ENCODE measurements at regions not wholly inside any gene's neighbourhood (a gene's known extent, or its start where the extent isn't known, plus 50 kb on each side); places are given as distances from the start of the nearest gene placed in this dataset.

DNA sequence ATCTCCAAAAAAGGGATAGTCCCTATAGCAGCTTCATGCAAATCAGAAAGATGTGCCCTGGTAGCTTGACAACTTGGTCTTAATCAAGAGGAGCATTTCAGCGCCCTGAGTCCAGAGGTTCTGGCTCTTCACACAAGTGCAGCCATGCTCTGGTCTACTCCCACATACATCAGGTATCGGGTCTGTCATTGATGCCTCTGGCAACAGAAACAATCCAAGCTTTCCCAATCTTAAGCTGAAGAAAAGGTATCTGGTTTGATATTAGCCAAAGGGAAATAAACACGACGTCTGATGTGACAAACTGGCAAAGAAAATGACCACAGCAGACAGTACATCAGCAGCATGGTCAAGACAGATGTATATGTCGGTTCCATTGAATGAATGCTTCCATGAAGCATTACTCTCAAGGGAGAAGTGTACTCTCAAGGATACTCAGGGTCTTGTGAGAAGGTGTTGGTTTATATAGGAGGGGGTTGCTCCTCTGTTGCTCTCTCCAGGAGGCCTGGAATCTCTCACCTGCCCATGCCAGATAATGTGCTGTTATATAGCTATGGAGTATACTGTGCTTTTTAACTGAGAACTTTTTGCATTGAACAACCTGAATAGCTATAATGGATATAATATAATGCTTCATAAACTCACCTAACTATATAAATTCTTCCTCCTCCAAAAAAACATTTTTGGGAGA, 879.6 kb upstream of the PCDH10 start:
- DNase-seq (ENCODE audit: low spot score in 2 of 2), result no peak
- H3K36me3 ChIP-seq, result no peaks in the 10 kb centered on the region
- TF ChIP-seq POLR2AphosphoS5 (IDR thresholded peaks at IDR 0.05), result no peak
- TF ChIP-seq, protein P1, sequence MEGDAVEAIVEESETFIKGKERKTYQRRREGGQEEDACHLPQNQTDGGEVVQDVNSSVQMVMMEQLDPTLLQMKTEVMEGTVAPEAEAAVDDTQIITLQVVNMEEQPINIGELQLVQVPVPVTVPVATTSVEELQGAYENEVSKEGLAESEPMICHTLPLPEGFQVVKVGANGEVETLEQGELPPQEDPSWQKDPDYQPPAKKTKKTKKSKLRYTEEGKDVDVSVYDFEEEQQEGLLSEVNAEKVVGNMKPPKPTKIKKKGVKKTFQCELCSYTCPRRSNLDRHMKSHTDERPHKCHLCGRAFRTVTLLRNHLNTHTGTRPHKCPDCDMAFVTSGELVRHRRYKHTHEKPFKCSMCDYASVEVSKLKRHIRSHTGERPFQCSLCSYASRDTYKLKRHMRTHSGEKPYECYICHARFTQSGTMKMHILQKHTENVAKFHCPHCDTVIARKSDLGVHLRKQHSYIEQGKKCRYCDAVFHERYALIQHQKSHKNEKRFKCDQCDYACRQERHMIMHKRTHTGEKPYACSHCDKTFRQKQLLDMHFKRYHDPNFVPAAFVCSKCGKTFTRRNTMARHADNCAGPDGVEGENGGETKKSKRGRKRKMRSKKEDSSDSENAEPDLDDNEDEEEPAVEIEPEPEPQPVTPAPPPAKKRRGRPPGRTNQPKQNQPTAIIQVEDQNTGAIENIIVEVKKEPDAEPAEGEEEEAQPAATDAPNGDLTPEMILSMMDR (IDR thresholded peaks at IDR 0.05), result no peak
- no peak for TF ChIP-seq POLR2A (IDR thresholded peaks at IDR 0.05)
- H3K4me3 ChIP-seq, result no peak overlapping the region
- H3K27me3 ChIP-seq, result no peaks in the 10 kb centered on the region
- no peaks in the 10 kb centered on the region for H3K4me1 ChIP-seq
- H3K9me3 ChIP-seq, result no peaks in the 10 kb centered on the region
- H3K27ac ChIP-seq, result no peak overlapping the region
- intact Hi-C loops (cut with DNase I; ENCODE audit: low total_unique reads), result no loop called here

DNA sequence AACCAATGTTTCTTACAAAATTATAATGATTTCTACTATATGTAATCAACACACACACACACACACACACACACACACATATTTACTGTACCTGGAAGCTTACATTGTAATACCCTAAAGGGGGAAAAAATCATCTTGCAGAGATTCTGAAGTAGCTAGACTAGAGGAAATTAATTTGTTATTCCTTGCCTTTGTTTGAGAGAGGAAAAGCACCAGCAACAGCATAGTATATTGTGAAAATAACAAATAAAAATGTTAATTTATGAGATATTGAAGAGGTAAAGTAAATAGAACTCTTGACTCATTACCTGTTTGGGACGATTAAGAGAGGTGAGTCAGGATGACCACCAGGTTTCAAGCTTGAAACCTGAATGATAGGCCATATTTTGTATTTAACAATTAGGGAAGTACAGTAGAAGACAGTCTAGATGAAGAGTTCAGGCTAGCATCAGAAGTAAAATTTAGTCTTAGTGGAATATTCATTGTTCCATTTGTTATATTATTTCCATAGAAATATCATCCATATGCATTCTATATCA, 873.4 kb upstream of the PCDH10 start:
- Histone ChIP-seq H3K27me3 (no peaks in the 10 kb centered on the region), H3K36me3 (no peaks in the 10 kb centered on the region), H3K4me3 (no peak overlapping the region), H3K9me3 (peaks cover 0 to 3% of the 10 kb centered on the region in 2 donors), H3K27ac (no peak overlapping the region), H3K4me1 (no peaks in the 10 kb centered on the region)
- DNase-seq (ENCODE audit: low spot score in 2 of 2), result no peak
- TF ChIP-seq POLR2A (IDR thresholded peaks at IDR 0.05) (no peak), POLR2AphosphoS5 (IDR thresholded peaks at IDR 0.05) (no peak)
- TF ChIP-seq, protein P1 (IDR thresholded peaks at IDR 0.05), result no peak
- intact Hi-C loops (cut with DNase I; ENCODE audit: low total_unique reads), result no loop called here

DNA sequence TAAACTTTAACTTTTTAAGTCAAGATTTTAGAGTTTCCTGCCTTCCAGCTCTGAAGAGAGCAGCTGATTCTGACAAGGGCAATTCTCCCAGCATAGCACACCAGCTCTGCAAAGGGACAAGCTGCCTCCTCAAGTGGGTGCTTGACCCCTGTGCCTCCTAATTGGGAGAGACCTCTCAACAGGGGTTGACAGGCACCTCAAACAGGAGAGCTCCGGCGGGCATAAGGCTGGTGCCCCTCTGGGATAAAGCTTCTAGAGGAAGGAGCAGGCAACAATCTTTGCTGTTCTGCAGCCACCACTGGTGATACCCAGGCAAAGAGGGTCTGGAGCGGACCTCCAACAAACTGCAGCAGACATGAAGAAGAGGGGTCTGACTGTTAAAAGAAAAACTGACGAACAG, 872.9 kb upstream of the PCDH10 start:
- Histone ChIP-seq H3K4me3 (no peak overlapping the region), H3K27ac (no peak overlapping the region), H3K9me3 (peaks cover 0 to 3% of the 10 kb centered on the region in 2 donors), H3K36me3 (no peaks in the 10 kb centered on the region), H3K4me1 (no peaks in the 10 kb centered on the region), H3K27me3 (no peaks in the 10 kb centered on the region)
- no peak for TF ChIP-seq POLR2A (IDR thresholded peaks at IDR 0.05)
- TF ChIP-seq, protein P1 (IDR thresholded peaks at IDR 0.05), result no peak
- TF ChIP-seq POLR2AphosphoS5 (IDR thresholded peaks at IDR 0.05), result no peak
- DNase-seq (ENCODE audit: low spot score in 2 of 2), result no peak
- intact Hi-C loops (cut with DNase I; ENCODE audit: low total_unique reads), result no loop called here

DNA sequence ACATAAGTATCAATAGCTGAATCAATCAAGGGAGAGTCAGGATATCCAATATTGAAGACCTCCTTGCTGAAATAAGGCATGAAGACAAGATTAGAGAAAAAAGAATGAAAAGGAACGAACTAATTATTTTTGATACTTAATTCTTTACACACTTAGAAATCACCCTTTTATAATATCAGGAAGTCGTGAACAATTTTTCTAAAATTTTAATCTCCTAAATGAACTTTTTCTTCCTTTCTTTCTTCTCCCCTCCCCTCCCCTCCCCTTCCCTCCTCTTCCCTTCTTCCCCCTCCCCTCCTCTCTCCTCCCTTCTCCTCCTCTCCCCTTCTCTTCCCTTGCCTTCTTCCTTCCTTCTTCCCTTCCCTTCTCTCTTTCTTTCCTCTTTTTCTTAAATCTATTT, 872.1 kb upstream of the PCDH10 start:
- TF ChIP-seq POLR2AphosphoS5 (IDR thresholded peaks at IDR 0.05) (no peak), POLR2A (IDR thresholded peaks at IDR 0.05) (no peak)
- TF ChIP-seq, protein P1 (IDR thresholded peaks at IDR 0.05), result no peak
- no peak for DNase-seq (ENCODE audit: low spot score in 2 of 2)
- no peaks in the 10 kb centered on the region for H3K27me3 ChIP-seq
- peaks cover 0 to 3% of the 10 kb centered on the region in 2 donors for H3K9me3 ChIP-seq
- H3K4me3 ChIP-seq, result no peak overlapping the region
- no peaks in the 10 kb centered on the region for H3K36me3 ChIP-seq
- H3K4me1 ChIP-seq, result no peaks in the 10 kb centered on the region
- H3K27ac ChIP-seq, result no peak overlapping the region
- intact Hi-C loops (cut with DNase I; ENCODE audit: low total_unique reads), result no loop called here

DNA sequence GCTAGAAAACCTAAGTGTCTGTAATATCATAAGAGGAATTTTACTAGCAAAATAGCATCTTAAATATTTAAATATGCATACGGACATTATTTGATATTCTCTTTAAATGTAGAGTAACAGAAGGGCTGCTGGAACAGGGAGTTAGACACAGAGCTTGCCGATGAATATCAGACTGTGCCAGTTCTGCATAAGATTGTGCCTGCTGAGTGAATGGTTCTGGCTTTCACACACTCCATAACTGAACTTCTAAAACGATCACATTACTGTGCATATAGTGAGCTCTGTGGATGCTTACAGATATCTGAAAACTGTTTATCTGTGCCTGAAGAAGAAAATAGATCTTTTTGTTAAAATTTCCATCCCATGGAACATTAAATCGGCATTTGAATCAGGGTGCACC, 867.4 kb upstream of the PCDH10 start:
- no peak for DNase-seq (ENCODE audit: low spot score in 2 of 2)
- Histone ChIP-seq H3K27ac (no peak overlapping the region), H3K36me3 (no peaks in the 10 kb centered on the region), H3K27me3 (no peaks in the 10 kb centered on the region), H3K4me1 (no peaks in the 10 kb centered on the region), H3K9me3 (peaks cover 0 to 3% of the 10 kb centered on the region in 2 donors), H3K4me3 (no peak overlapping the region)
- intact Hi-C loops (cut with DNase I; ENCODE audit: low total_unique reads), result no loop called here
- TF ChIP-seq POLR2A (IDR thresholded peaks at IDR 0.05) (no peak), POLR2AphosphoS5 (IDR thresholded peaks at IDR 0.05) (no peak)
- TF ChIP-seq, protein P1 (IDR thresholded peaks at IDR 0.05), result no peak

Measured in breast epithelium (tissue), 4 donors.